AML-193 (cell line): ENCODE measurements at regions not wholly inside any gene's neighbourhood (a gene's known extent, or its start where the extent isn't known, plus 50 kb on each side); places are given as distances from the start of the nearest gene placed in this dataset.
"Not testable (repeated sequence)": the region's sequence is repeated elsewhere in the genome, so short reads cannot be mapped to it uniquely, and the experiment has no call there.

ENCODE experiments used
- DNase-seq, 2 experiments: peaks; one replicate each; lab custom pipeline; 2025; lab: John Stamatoyannopoulos, UW

DNA sequence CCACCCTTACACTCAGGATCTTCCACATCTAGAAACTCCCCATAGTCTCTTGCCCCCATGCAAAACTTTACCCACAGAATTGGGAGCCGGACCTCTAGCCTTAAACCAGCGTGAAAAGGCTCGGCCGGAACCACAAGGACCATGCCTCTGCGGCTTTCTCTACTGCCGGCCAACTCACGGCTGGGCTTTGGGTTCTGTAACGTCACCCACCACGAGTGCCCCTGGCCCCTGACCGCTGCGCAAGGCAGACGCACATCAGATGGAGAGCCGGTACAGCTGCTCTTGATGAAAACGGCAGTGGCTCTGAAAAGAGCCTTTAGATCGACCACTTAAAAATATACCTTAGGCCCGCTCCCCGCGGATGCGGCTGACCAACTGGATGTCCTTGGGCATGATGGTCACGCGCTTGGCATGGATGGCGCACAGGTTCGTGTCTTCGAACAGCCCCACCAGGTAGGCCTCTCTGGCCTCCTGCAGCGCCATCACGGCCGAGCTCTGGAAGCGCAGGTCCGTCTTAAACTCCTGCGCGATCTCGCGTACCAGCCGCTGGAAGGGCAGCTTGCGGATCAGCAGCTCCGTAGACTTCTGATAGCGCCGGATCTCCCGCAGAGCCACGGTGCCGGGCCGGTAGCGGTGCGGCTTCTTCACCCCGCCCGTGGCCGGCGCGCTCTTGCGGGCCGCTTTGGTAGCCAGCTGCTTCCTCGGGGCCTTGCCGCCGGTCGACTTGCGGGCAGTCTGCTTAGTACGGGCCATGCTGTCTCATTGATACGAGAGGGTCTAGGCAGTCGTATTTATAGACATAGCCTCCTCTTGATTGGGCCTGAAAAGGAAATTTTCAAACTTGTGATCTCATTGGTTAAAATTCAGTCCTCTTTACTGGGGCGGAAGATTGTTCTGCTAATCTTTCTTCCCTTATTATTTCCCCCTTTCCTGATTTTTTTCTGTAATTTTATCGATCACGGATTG lies 66.3 kb downstream of the FAM72C start:
- not testable (repeated sequence) for DNase-seq

DNA sequence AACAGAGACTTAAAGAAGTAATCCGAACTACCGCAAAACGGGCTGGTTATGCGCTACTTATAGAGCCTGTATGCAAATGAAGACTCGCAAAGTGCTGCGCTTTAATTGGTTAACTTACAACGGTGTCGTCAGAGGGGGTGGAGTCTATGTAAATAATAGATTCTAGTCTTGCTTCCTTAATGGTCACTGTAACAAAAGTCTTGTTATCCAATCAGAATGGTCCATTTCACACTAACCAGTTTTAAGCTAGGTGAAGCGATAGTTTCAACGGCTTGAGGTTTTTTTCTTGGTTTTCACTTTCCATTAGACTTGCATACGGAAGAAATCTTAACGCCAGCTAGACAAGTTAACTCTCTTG lies 67.2 kb downstream of the FAM72C start:
- not testable (repeated sequence) for DNase-seq

- not testable (repeated sequence) for DNase-seq
These were observed 67.7 kb downstream of the FAM72C start for GRCh38 chr1:143903899-143904621.

GRCh38 chr1:143896377-143896776 lies 75.4 kb downstream of the FAM72C start:
- not testable (repeated sequence) for DNase-seq

GRCh38 chr1:143884932-143885574 lies 86.7 kb downstream of the FAM72C start:
- not testable (repeated sequence) for DNase-seq

DNA sequence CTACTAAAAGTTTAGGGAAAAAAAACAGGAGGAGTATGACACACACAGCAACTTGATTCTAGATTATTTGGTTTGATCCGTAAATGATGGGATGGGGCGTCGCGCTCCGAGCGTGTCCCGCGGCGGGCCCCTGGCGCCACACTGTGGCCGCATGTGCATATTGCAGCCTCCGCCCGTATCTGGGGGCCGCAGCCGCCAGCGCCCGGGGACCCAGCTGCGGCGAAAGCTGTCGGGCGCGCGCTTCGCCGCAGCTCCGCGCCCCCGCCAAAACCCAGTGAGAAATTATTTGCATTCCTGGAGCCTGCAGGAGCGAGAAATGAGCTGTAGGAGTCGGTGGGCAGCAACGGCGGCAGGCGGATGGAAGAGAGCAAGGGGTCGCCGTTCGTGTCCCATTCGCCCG lies 87.3 kb downstream of the FAM72C start:
- not testable (repeated sequence) for DNase-seq

DNA sequence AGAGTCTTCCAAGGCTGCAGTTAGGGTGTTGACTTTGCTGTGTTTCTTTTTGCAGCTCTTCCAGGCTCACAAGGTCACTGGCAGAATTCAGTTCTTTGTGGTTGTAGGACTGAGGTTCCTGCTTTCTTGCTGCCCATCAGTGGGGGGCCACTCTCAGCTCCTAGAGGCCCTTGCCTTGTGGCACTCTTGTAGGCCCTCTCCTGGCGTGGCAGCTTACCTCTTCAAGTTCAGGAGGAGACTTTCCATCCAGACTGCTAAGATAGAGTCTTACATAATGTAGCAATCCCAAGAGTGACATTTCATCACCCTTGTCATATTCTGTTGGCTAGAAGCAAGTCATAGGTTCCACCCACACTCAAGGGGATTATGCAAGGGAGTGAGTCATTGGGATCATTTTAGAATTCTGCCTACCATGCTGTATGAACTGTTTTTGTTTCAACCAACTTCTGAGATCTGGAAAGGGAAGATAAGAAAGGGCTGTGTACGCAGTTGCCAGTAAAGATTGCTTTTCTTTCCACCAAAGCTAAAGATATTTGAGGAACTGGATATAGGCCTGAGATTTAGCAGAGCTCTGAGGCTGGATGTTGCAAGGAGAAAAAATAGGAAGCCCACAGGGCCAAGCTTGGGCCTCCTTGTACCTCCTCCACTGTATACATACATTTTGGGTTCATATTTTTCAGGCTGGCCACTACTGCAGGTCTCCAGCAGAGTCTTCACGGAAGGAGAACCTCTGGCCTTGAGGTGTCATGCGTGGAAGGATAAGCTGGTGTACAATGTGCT lies 91.8 kb downstream of the FAM72C start:
- DNase-seq, result not testable (repeated sequence)

DNA sequence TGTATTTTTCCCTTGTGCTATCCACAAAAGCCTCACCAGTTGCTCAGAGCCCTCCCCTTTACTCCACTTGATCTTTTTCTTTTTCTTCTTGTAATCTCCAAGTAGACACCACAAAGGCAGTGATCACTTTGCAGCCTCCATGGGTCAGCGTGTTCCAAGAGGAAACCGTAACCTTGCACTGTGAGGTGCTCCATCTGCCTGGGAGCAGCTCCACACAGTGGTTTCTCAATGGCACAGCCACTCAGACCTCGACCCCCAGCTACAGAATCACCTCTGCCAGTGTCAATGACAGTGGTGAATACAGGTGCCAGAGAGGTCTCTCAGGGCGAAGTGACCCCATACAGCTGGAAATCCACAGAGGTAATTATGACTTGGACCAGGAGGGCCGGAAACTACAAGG lies 95.8 kb downstream of the FAM72C start:
- not testable (repeated sequence) for DNase-seq

DNA sequence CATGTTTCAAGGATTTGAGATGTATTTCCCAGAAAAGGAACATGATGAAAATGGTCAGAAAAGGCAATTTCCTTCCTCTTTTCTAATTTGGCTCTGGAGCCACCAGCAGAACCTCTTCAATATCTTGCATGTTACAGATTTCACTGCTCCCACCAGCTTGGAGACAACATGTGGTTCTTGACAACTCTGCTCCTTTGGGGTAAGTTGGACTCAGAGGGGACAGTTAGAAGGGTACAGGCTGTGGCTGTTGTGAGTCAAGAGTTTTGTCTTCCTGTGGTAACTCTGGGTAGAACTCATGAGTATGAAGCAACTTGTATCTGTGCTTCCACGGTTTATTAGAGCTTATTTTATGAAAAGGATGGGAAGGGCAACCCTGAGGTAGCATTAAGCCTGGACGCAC lies 97.2 kb downstream of the FAM72C start:
- not testable (repeated sequence) for DNase-seq

DNA sequence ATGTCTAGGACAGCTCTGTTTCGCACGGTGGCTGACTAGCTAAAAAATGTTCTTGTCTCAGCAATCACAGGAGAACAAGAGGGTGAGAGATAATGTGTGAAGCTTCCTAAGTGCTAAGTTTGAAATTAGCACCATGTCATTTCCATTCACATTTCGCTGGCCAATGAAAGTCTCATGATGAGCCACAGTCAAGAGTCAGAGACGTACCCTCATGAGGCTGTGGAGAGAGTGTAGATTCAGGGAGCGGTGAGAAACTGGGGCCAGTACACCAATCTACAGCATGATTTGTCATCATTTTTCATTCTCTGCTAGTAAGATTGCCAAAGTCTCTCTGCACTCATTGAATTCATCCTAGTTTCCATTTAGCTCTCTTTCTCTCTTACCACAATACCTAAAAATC lies 98.1 kb downstream of the FAM72C start:
- not testable (repeated sequence) for DNase-seq

- not testable (repeated sequence) for DNase-seq
These were observed 101.4 kb downstream of the FAM72C start for GRCh38 chr1:143870388-143870787.

DNA sequence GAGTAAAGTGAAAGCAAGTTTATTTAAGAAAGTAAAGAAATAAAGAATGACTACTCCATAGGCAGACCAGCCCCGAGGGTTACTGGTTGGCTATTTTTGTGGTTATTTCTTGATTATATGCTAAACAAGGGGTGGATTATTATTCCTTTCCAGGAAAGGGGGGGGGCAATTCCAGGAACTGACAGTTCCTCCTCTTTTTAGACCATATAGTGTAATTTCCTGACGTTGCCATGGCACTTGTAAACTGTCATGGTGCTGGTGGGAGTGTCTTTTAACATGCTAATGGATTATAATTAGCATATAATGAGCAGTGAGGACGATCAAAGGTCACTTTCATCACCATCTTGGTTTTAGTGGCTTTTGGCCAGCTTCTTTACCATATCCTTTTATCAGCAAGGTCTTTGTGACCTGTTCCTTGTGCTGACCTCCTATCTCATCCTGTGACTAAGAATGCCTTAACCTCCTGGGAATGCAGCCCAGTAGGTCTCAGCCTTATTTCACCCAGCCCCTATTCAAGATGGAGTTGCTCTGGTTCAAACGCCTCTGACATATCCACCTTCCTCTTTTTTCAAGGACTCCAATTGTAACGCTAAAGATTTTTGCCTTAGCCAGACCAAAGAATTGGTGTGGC lies 104.1 kb downstream of the FAM72C start:
- DNase-seq, result peak; percentile 13 to 21

GRCh38 chr1:143863901-143864520 lies 107.8 kb downstream of the FAM72C start:
- not testable (repeated sequence) for DNase-seq

DNA sequence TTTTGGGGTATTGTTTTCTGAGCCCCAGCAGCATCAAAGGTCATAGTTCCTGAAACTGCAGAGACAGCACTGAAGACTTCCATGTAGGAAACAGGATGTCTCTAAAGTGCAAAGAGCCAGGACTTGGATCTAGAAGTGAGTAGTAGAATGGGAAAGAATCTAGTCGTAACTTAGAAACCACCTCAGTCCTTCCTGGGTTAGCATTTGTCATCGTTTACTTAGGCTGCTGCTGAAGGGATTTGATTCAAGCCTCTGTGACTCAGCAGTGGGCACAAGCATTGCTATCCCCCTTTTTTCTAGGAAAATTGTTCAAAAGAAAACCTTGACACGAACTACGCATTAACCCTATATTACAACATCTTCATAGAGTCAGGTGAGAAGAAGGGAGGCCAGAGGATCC lies 109.1 kb downstream of the FAM72C start:
- not testable (repeated sequence) for DNase-seq

GRCh38 chr1:143861306-143861705 lies 110.5 kb downstream of the FAM72C start:
- DNase-seq, result not testable (repeated sequence)

DNA sequence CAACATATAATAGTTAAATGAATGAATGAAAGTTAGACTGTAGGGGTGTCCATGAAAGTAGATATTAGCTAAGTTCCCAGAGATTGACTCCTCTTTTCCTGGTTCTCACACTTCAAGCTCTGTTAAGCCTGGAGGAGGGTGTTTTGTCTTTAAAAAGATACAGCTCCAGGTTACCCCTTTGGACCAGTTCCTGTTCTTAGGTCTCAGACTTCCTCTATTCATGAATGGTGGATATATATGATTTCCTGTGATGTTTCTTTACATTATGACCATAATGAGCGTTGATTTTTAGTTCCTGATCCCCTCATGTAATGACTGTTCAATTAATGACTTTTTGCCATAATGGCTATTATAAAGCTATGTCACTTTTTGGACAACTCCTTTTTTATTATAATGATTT lies 115.9 kb downstream of the FAM72C start:
- DNase-seq, result not testable (repeated sequence)

DNA sequence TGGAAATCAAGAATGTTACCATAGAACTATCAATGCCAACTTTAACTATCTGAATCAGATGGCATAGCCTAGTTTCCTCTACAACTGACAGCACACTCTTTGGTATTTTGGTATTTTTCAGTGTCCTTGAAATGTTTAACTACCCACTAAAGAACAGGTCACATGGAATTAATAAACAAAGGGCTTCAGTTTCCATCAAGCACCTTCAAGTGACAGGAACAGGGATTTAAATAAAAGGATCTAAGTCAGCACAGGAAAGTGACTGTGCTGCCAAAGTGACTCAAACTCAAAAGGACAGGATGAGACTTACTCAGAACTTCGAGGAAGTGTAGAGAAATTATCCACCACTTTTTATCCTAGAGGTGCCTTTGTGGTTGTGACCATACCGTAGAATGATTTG lies 117.7 kb downstream of the FAM72C start:
- DNase-seq, result not testable (repeated sequence)

DNA sequence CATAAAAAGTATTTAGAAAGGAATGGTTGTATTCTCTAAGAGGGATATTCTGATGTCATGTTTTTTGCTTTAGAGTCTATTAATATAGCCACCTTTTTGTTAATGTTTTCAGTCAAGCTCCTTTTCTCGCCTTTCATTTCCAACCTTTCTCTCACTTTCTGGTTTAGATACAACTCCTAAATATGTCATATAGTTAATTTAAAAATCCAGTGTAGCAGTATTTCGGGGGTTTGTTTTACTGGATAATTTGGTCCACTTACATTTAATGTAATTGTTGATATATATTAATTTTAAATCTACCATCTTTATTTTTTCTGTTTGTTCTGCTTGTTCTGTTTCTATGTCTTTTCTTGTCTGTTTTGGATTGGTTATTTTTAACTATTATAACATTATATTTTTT lies 121.1 kb downstream of the FAM72C start:
- DNase-seq, result not testable (repeated sequence)

DNA sequence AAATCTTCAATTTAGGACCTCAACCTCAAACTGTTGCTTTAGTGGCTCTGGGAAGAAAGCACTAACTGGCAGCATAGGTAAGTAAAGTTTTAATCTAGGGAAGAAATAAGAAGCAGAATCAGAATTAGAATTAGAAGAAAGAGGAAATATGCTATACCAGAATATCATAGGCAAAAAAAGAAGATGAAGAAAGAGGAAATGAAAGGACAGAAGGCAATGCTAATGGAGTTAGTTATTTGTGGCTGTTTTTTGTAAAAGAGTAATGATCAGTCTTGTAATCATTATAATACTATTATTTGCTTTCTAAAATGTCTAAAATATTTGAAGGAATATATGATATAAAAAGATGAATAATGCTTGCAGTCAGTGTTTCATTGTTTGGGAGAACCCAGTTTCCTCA lies 122.9 kb downstream of the FAM72C start:
- peak; percentile 6 to 10 for DNase-seq

DNA sequence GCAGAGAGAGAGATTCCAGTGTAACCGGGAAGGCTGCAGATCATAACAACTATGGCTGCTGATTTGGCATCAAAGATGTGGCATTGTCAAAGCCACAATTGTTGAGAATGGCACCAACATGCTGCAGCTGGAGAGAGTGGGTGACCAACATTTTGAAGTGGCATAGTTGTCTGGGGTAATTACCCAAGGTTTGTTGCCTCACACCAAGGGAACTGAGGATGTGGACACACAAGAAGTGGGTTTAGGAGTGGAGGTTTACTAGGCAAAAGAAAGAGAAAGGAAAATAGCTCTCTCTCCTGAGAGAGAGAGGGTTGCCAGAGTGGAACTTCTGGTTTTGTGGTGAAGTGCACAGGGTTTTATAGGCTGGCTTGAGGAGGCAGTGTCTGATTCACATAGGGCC lies 126.6 kb downstream of the FAM72C start:
- DNase-seq, result not testable (repeated sequence)

GRCh38 chr1:143842058-143842457 lies 129.7 kb downstream of the FAM72C start:
- DNase-seq, result not testable (repeated sequence)
